Small intestine (tissue), 7 donors: ENCODE measurements at regions not wholly inside any gene's neighbourhood (a gene's known extent, or its start where the extent isn't known, plus 50 kb on each side); places are given as distances from the start of the nearest gene placed in this dataset.

ENCODE experiments used
- DNase-seq, 2 donors: peaks; one replicate each; pipeline versions ENCODE4 v3.0.0 to v3.0.0-alpha.2; 2013
- FAIRE-seq: peaks from 2 replicates; lab custom pipeline; 2012; peaks lifted over from hg19 to GRCh38; lab: Jason Lieb, UNC
- H3K27ac ChIP-seq, 3 donors: one replicate each; pipeline ENCODE4 v1.5.1; 2013; ENCODE audit warnings: low read length in 2 of 3, mild to moderate bottlenecking in 2 of 3, control low read depth in 1 of 3, inconsistent platforms in 1 of 3, low read depth in 1 of 3, moderate library complexity in 1 of 3
- H3K27me3 ChIP-seq, 3 donors: one replicate each; pipeline ENCODE4 v1.6.1; 2013; ENCODE audit warnings: low read length in 3 of 3, inconsistent platforms in 1 of 3; ENCODE audit not compliant: control insufficient read depth in 3 of 3, insufficient read depth in 3 of 3
- H3K36me3 ChIP-seq, 3 donors: one replicate each; pipeline ENCODE4 v1.6.1; 2013; ENCODE audit warnings: low read length in 3 of 3, inconsistent platforms in 1 of 3, low read depth in 1 of 3, mild to moderate bottlenecking in 1 of 3, moderate library complexity in 1 of 3; ENCODE audit not compliant: control insufficient read depth in 3 of 3, insufficient read depth in 2 of 3
- H3K4me1 ChIP-seq, 3 donors: one replicate each; pipeline ENCODE4 v1.6.1; 2013; ENCODE audit warnings: low read length in 2 of 3, inconsistent platforms in 1 of 3, low read depth in 1 of 3, mild to moderate bottlenecking in 1 of 3, moderate library complexity in 1 of 3; ENCODE audit not compliant: control insufficient read depth in 3 of 3, insufficient read depth in 2 of 3
- H3K4me3 ChIP-seq, 3 donors: one replicate each; pipeline ENCODE4 v1.5.1; 2013; ENCODE audit warnings: low read length in 3 of 3, control low read depth in 1 of 3, inconsistent platforms in 1 of 3, low read depth in 1 of 3, mild to moderate bottlenecking in 1 of 3, moderate library complexity in 1 of 3
- H3K9me3 ChIP-seq, 2 donors: one replicate each; pipeline ENCODE4 v1.6.1; 2013; ENCODE audit warnings: low read depth in 1 of 2, low read length in 1 of 2; ENCODE audit not compliant: control insufficient read depth in 2 of 2, insufficient read depth in 1 of 2
- WGBS, 3 donors: extraction: QIAGEN DNeasy Blood & Tissue Kit; methylation state at CpG; one replicate each; pipeline ENCODE4 v1.1.7; 2013; 5-methylcytosine and 5-hydroxymethylcytosine counted together
- donor health status: healthy with polysubstance abuse.
- donor health status: control.
- donor health status: control.
- donor health status: Bipolar disorder and iron deficiency.
- donor health status: healthy.

DNA sequence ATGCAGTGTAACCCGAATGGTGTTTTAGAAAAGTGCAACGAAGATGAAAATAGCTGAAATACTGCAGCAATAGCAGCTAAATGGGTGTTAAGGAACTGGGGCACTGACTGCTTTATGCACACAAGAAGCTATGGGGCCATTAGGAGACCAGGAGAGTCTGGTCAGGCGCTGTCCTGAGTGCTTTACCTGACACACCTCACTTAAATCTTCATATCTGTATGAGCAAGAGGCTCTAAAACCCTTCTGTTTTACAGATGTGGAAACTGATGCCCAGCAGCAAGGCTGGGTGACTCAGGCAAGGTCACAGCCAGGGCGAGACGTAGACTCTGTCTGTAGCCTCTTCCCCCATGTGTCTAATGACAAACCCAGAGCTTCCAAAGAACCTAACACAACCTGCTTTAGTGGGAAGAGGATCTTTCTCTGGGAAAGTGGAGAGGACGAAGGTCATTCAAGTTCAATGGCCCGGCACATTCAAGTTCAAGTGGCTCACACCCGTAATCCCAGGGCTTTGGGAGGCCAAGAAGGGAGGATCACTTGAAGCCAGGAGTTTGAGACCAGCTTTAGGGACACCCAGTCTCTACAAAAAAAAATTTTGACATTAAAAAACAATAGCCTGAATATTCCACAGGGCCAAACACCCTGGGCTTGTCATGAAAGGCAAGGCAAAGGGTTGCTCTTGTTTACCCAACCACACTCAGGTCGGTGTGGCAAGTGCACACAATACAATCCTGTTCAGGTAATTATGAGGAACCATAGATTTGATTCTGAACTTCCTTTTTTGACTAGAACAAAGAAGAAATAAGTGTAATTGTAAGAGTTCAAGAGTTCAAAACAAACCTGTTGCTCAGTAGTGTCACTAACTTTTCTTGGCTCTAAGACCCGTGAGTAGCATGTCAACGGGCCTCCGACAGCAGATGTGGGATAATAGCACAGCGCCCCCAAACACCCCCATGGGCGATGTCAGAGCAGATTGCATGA lies 53.7 kb upstream of the KLF6 start:
- peaks cover 0 to 1% of the 10 kb centered on the region in 2 donors for H3K9me3 ChIP-seq
- no peak for FAIRE-seq
- H3K27me3 ChIP-seq, result no peaks in the 10 kb centered on the region
- DNase-seq, result peak in 1 of 2 donors; percentile 19
- no peaks in the 10 kb centered on the region for H3K36me3 ChIP-seq
- WGBS, 3 donors, result 81 to 85% (median 81%) methylated on average over 14 of the region's 14 CpGs
- no peak overlapping the region for H3K27ac ChIP-seq
- H3K4me3 ChIP-seq, result no peak overlapping the region
- H3K4me1 ChIP-seq, result peaks cover 2 to 6% (median 5%) of the 10 kb centered on the region in 3 donors

DNA sequence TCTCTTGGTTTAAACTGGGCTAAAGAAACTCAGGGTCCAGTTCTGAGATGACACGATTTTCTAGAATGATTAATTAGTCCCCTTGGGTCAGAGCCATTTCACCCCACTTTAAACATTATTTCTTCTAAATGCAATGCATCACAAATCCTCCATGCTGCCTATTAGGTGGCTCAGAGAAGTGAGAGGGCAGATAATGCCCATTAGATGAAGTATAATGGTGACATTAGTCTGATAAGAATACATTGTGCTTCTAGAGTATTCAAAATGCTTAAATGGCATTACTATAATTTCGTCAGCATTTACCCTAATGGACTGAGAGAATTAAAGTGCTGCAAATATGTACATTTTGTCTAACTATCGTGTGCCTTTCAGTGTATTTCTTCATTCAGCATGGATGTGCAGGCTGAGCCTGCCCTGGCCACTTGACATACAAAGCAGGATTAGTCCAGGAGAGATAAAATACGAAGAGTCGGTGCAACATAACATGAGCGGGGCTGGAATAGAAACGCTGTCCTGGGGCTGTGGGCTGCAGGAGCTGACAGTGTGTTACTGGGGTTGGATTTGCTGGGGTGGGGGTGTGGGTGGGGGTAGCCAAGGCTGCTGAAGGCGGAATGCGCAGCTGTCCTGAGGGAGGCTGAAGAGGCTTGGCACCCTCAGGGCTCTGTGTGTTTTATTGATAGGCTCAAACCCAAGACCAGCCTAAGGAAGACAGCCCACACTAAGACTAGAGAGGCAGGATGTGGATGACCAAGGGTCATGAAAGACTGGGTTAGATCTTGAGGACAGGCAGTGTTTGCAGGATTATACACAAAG lies 52.8 kb upstream of the KLF6 start:
- H3K27ac ChIP-seq, result no peak overlapping the region
- no peak overlapping the region for H3K4me3 ChIP-seq
- DNase-seq (no peak), FAIRE-seq (no peak)
- no peaks in the 10 kb centered on the region for H3K36me3 ChIP-seq
- H3K27me3 ChIP-seq, result no peaks in the 10 kb centered on the region
- 88 to 91% (median 89%) methylated on average over 9 of the region's 9 CpGs for WGBS, 3 donors
- H3K4me1 ChIP-seq, result peaks cover 2 to 6% (median 5%) of the 10 kb centered on the region in 3 donors
- H3K9me3 ChIP-seq, result peaks cover 0 to 2% of the 10 kb centered on the region in 2 donors

DNA sequence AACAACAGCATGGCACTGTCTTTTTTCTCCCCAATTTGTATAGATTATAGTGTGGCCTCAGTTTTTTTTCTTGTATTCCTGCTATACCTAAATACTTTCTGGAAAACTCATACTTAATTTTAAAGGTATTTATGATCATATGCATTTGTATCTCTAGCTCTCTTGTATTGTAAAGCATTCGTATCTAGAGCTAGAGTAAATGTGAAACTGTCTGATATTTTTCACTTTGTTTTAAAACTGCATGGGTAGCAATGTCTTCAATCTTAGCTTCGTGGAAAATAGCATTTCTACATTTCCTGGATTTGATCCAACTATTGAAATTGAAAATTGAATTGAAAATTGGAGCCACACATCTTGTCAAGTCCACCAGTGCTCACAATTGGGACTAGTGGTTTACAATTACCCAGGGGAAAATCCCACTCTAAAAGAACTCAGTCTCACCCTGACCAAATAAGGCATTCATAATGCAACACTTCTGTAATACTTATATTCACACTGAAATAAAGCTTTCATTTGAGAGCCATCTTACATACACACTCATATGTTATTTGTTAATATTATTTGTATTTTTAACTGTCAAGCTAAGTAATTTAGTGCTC lies 51.3 kb upstream of the KLF6 start:
- FAIRE-seq, result no peak
- no peak for DNase-seq
- peaks cover 2 to 6% (median 5%) of the 10 kb centered on the region in 3 donors for H3K4me1 ChIP-seq
- no peaks in the 10 kb centered on the region for H3K27me3 ChIP-seq
- peaks cover 0 to 2% of the 10 kb centered on the region in 2 donors for H3K9me3 ChIP-seq
- 46 to 62% (median 57%) methylated on average over 2 of the region's 2 CpGs for WGBS, 3 donors
- H3K27ac ChIP-seq, result peak overlapping the region in 2 of 3 donors; percentile 0 to 40
- no peak overlapping the region for H3K4me3 ChIP-seq
- no peaks in the 10 kb centered on the region for H3K36me3 ChIP-seq

DNA sequence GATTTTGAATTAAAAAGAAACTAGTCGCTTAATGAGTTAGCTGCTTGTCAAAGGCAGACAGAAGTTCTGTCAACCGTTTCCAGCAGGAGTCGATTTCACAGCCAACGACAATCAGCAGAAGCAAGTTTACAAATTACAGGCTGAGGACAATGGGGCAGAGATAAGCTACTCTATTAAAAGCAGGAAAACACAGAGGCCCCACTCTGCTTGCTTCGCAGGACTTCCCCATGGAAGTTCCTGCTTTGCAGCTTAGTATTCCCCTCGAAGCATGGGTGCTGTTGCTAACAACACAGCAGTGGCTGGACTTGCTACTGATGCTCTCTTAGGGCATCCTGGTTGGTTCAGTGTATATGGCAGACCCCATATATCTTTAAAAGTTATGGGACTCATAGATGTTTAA lies 50.8 kb upstream of the KLF6 start:
- Histone ChIP-seq H3K4me3 (no peak overlapping the region), H3K27me3 (no peaks in the 10 kb centered on the region), H3K36me3 (no peaks in the 10 kb centered on the region), H3K27ac (peak overlapping the region in 2 of 3 donors; percentile 0 to 40), H3K4me1 (peaks cover 2 to 10% (median 5%) of the 10 kb centered on the region in 3 donors), H3K9me3 (peaks cover 0 to 2% of the 10 kb centered on the region in 2 donors)
- peak; percentile 63 to 66 for DNase-seq
- 4 to 27% (median 6%) methylated on average over 6 of the region's 6 CpGs for WGBS, 3 donors
- FAIRE-seq, result no peak

- Histone ChIP-seq H3K9me3 (peaks cover 0 to 2% of the 10 kb centered on the region in 2 donors), H3K27ac (no peak overlapping the region), H3K27me3 (no peaks in the 10 kb centered on the region), H3K4me3 (no peak overlapping the region), H3K36me3 (no peaks in the 10 kb centered on the region), H3K4me1 (peaks cover 2 to 10% (median 5%) of the 10 kb centered on the region in 3 donors)
- DNase-seq, result no peak
- FAIRE-seq, result no peak
- 96 to 100% (median 98%) methylated on average over 1 of the region's 1 CpG for WGBS, 3 donors
Measured at GRCh38 chr10:3834947-3835346, 49.9 kb upstream of the KLF6 start.
